ENCODE measurements at regions not wholly inside any gene's neighbourhood (a gene's known extent, or its start where the extent isn't known, plus 50 kb on each side); places are given as distances from the start of the nearest gene placed in this dataset.

- TF ChIP-seq CTCF (IDR thresholded peaks at IDR 0.05) (no peak), POLR2A (IDR thresholded peaks at IDR 0.05) (no peak)
Measured at GRCh38 chr1:201690528-201690927, 138.4 kb upstream of the IPO9 start.

All from right lobe of liver (tissue), 4 donors.